Right hindlimb (tissue), 1 donor: ENCODE measurements at regions not wholly inside any gene's neighbourhood (a gene's known extent, or its start where the extent isn't known, plus 50 kb on each side); places are given as distances from the start of the nearest gene placed in this dataset.

ENCODE experiments used
- DNase-seq: peaks from one replicate; pipeline ENCODE4 v3.0.0-alpha.2; 2018

- no peak for DNase-seq
These were observed 847.7 kb upstream of the MAP3K7 start for GRCh38 chr6:91434576-91434975.

- peak; percentile 18 for DNase-seq
These were observed 847.0 kb upstream of the MAP3K7 start for GRCh38 chr6:91433660-91434534.

- no peak for DNase-seq
These were observed 842.2 kb upstream of the MAP3K7 start for GRCh38 chr6:91428953-91429560.

- no peak for DNase-seq
These were observed 841.4 kb upstream of the MAP3K7 start for GRCh38 chr6:91428296-91428695.

GRCh38 chr6:91420243-91420642, 833.4 kb upstream of the MAP3K7 start:
- no peak for DNase-seq

- no peak for DNase-seq
These were observed 828.2 kb upstream of the MAP3K7 start for GRCh38 chr6:91415031-91415605.

GRCh38 chr6:91412532-91412931, 825.7 kb upstream of the MAP3K7 start:
- no peak for DNase-seq

GRCh38 chr6:91407706-91408105, 820.8 kb upstream of the MAP3K7 start:
- no peak for DNase-seq

GRCh38 chr6:91392951-91393350, 806.1 kb upstream of the MAP3K7 start:
- DNase-seq: no peak

- no peak for DNase-seq
These were observed 800.6 kb upstream of the MAP3K7 start for GRCh38 chr6:91387290-91388059.

- no peak for DNase-seq
These were observed 799.3 kb upstream of the MAP3K7 start for GRCh38 chr6:91386204-91386603.

GRCh38 chr6:91383207-91383606, 796.3 kb upstream of the MAP3K7 start:
- no peak for DNase-seq

GRCh38 chr6:91376686-91377085, 789.8 kb upstream of the MAP3K7 start:
- no peak for DNase-seq

GRCh38 chr6:91366781-91367180, 779.9 kb upstream of the MAP3K7 start:
- DNase-seq: no peak

GRCh38 chr6:91358986-91359385, 772.1 kb upstream of the MAP3K7 start:
- DNase-seq: no peak

GRCh38 chr6:91352878-91353277, 766.0 kb upstream of the MAP3K7 start:
- DNase-seq: no peak

GRCh38 chr6:91352321-91352720, 765.4 kb upstream of the MAP3K7 start:
- no peak for DNase-seq

GRCh38 chr6:91350146-91350908, 763.5 kb upstream of the MAP3K7 start:
- no peak for DNase-seq

GRCh38 chr6:91341473-91341872, 754.6 kb upstream of the MAP3K7 start:
- DNase-seq: no peak

GRCh38 chr6:91340896-91341395, 754.1 kb upstream of the MAP3K7 start:
- no peak for DNase-seq

GRCh38 chr6:91337967-91338366, 751.1 kb upstream of the MAP3K7 start:
- DNase-seq: no peak

- DNase-seq: no peak
These were observed 744.0 kb upstream of the MAP3K7 start for GRCh38 chr6:91330896-91331295.
